Endothelial cell (in vitro differentiated cells): ENCODE measurements at regions not wholly inside any gene's neighbourhood (a gene's known extent, or its start where the extent isn't known, plus 50 kb on each side); places are given as distances from the start of the nearest gene placed in this dataset.
"Not testable (repeated sequence)": the region's sequence is repeated elsewhere in the genome, so short reads cannot be mapped to it uniquely, and the experiment has no call there.

ENCODE experiments used
- DNase-seq: peaks from one replicate; pipeline ENCODE4 v3.0.0; 2021; ENCODE audit warnings: low spot score
- H3K27ac Mint-ChIP-seq: one replicate; pipeline ENCODE4 v1.8.0; 2021; ENCODE audit warnings: mixed read lengths, inconsistent platforms; ENCODE audit not compliant: unreplicated experiment
- H3K27me3 Mint-ChIP-seq: one replicate; pipeline ENCODE4 v1.8.0; 2021; ENCODE audit warnings: mild to moderate bottlenecking, moderate library complexity, mixed read lengths, inconsistent platforms; ENCODE audit not compliant: unreplicated experiment
- H3K36me3 Mint-ChIP-seq: one replicate; pipeline ENCODE4 v1.8.0; 2021; ENCODE audit warnings: mild to moderate bottlenecking, low read depth, mixed read lengths, inconsistent platforms; ENCODE audit not compliant: unreplicated experiment
- H3K4me1 Mint-ChIP-seq: one replicate; pipeline ENCODE4 v1.8.0; 2021; ENCODE audit warnings: mild to moderate bottlenecking, mixed read lengths, inconsistent platforms; ENCODE audit not compliant: unreplicated experiment
- H3K4me3 Mint-ChIP-seq: one replicate; pipeline ENCODE4 v1.8.0; 2021; ENCODE audit warnings: mild to moderate bottlenecking, mixed read lengths, inconsistent platforms; ENCODE audit not compliant: unreplicated experiment
- H3K9me3 Mint-ChIP-seq: one replicate; pipeline ENCODE4 v1.8.0; 2021; ENCODE audit warnings: mixed read lengths, inconsistent platforms; ENCODE audit not compliant: unreplicated experiment
- CTCF ChIP-seq: fragments of 200-600 bp; sonication (generic); IDR thresholded peaks from one replicate; pipeline ENCODE4 v1.5.0; 2021; ENCODE audit warnings: antibody characterized with exemption; ENCODE audit not compliant: unreplicated experiment

GRCh38 chr10:29228562-29228961 lies 60.3 kb upstream of the LYZL1 start:
- Mint-ChIP-seq H3K27me3 (peaks cover 2% of the 10 kb centered on the region), H3K27ac (no peak overlapping the region), H3K9me3 (no peaks in the 10 kb centered on the region), H3K4me1 (peaks cover 12% of the 10 kb centered on the region), H3K4me3 (no peak overlapping the region), H3K36me3 (no peaks in the 10 kb centered on the region)
- no peak for DNase-seq
- TF ChIP-seq CTCF, result no peak

GRCh38 chr10:29229258-29229705 lies 59.6 kb upstream of the LYZL1 start:
- H3K9me3 Mint-ChIP-seq, result no peaks in the 10 kb centered on the region
- DNase-seq, result no peak
- TF ChIP-seq CTCF, result no peak
- no peak overlapping the region for H3K27ac Mint-ChIP-seq
- H3K36me3 Mint-ChIP-seq, result no peaks in the 10 kb centered on the region
- peaks cover 2% of the 10 kb centered on the region for H3K27me3 Mint-ChIP-seq
- H3K4me3 Mint-ChIP-seq, result no peak overlapping the region
- peaks cover 7% of the 10 kb centered on the region for H3K4me1 Mint-ChIP-seq

GRCh38 chr10:29236910-29237309 lies 52.0 kb upstream of the LYZL1 start:
- not testable (repeated sequence) for H3K27me3 Mint-ChIP-seq
- peaks cover 12% of the 10 kb centered on the region for H3K4me1 Mint-ChIP-seq

GRCh38 chr10:29237786-29238185 lies 51.1 kb upstream of the LYZL1 start:
- no peak for TF ChIP-seq CTCF
- no peak for DNase-seq
- no peak overlapping the region for H3K27ac Mint-ChIP-seq
- H3K9me3 Mint-ChIP-seq, result no peaks in the 10 kb centered on the region
- H3K36me3 Mint-ChIP-seq, result no peaks in the 10 kb centered on the region
- H3K4me3 Mint-ChIP-seq, result no peak overlapping the region
- peaks cover 17% of the 10 kb centered on the region for H3K4me1 Mint-ChIP-seq
- H3K27me3 Mint-ChIP-seq, result no peaks in the 10 kb centered on the region

More at GRCh38 chr10:29236910-29237309, 52.0 kb upstream of the LYZL1 start:
- H3K36me3 Mint-ChIP-seq, DNase-seq, H3K27ac Mint-ChIP-seq, H3K9me3 Mint-ChIP-seq, H3K4me3 Mint-ChIP-seq: not testable (repeated sequence)

- no peak overlapping the region for H3K27ac Mint-ChIP-seq
- peaks cover 18% of the 10 kb centered on the region for H3K4me1 Mint-ChIP-seq
- no peaks in the 10 kb centered on the region for H3K36me3 Mint-ChIP-seq
- no peak overlapping the region for H3K4me3 Mint-ChIP-seq
- DNase-seq, result no peak
- H3K27me3 Mint-ChIP-seq, result no peaks in the 10 kb centered on the region
- TF ChIP-seq CTCF, result no peak
- H3K9me3 Mint-ChIP-seq, result no peaks in the 10 kb centered on the region
These were observed 50.2 kb upstream of the LYZL1 start for GRCh38 chr10:29238523-29239135.
